Right renal pelvis (tissue), 4 donors: ENCODE measurements at regions not wholly inside any gene's neighbourhood (a gene's known extent, or its start where the extent isn't known, plus 50 kb on each side); places are given as distances from the start of the nearest gene placed in this dataset.
"Not testable (repeated sequence)": the region's sequence is repeated elsewhere in the genome, so short reads cannot be mapped to it uniquely, and the experiment has no call there.

Source experiments
- DNase-seq, 4 donors: peaks; one replicate each; pipeline ENCODE4 v3.0.0-alpha.2; 2013; ENCODE audit warnings: low read depth in 4 of 4, low spot score in 3 of 4, missing footprints in 1 of 4

GRCh38 chr7:110317541-110318265 lies 773.2 kb upstream of the LRRN3 start:
- no peak for DNase-seq

- not testable (repeated sequence) for DNase-seq
Observed at GRCh38 chr7:110320285-110320684, 770.6 kb upstream of the LRRN3 start.

GRCh38 chr7:110322796-110323195 lies 768.1 kb upstream of the LRRN3 start:
- DNase-seq, result no peak

GRCh38 chr7:110326966-110327365 lies 764.0 kb upstream of the LRRN3 start:
- no peak for DNase-seq

- no peak for DNase-seq
Observed at GRCh38 chr7:110336423-110336822, 754.5 kb upstream of the LRRN3 start.

GRCh38 chr7:110337646-110338045 lies 753.3 kb upstream of the LRRN3 start:
- DNase-seq, result no peak

- no peak for DNase-seq
Observed at GRCh38 chr7:110347081-110347480, 743.8 kb upstream of the LRRN3 start.

- DNase-seq, result no peak
Observed at GRCh38 chr7:110356438-110356837, 734.5 kb upstream of the LRRN3 start.

- no peak for DNase-seq
Observed at GRCh38 chr7:110358028-110358427, 732.9 kb upstream of the LRRN3 start.

GRCh38 chr7:110371709-110372108 lies 719.2 kb upstream of the LRRN3 start:
- DNase-seq, result no peak

GRCh38 chr7:110372685-110373084 lies 718.2 kb upstream of the LRRN3 start:
- DNase-seq, result no peak

- peak in 3 of 4 donors; percentile 20 to 35 (median 27) for DNase-seq
Observed at GRCh38 chr7:110373416-110373815, 717.5 kb upstream of the LRRN3 start.

GRCh38 chr7:110373859-110374258 lies 717.1 kb upstream of the LRRN3 start:
- no peak for DNase-seq

GRCh38 chr7:110375068-110375467 lies 715.9 kb upstream of the LRRN3 start:
- no peak for DNase-seq

GRCh38 chr7:110382736-110383135 lies 708.2 kb upstream of the LRRN3 start:
- DNase-seq, result no peak

- DNase-seq, result no peak
Observed at GRCh38 chr7:110386006-110386405, 704.9 kb upstream of the LRRN3 start.

- DNase-seq, result no peak
Observed at GRCh38 chr7:110386913-110387312, 704.0 kb upstream of the LRRN3 start.

GRCh38 chr7:110387689-110388088 lies 703.2 kb upstream of the LRRN3 start:
- no peak for DNase-seq

- no peak for DNase-seq
Observed at GRCh38 chr7:110388457-110388856, 702.5 kb upstream of the LRRN3 start.

GRCh38 chr7:110396021-110396420 lies 694.9 kb upstream of the LRRN3 start:
- no peak for DNase-seq

- no peak for DNase-seq
Observed at GRCh38 chr7:110397927-110398660, 692.8 kb upstream of the LRRN3 start.

- DNase-seq, result no peak
Observed at GRCh38 chr7:110399421-110399820, 691.5 kb upstream of the LRRN3 start.
